ENCODE measurements at regions not wholly inside any gene's neighbourhood (a gene's known extent, or its start where the extent isn't known, plus 50 kb on each side); places are given as distances from the start of the nearest gene placed in this dataset.

DNA sequence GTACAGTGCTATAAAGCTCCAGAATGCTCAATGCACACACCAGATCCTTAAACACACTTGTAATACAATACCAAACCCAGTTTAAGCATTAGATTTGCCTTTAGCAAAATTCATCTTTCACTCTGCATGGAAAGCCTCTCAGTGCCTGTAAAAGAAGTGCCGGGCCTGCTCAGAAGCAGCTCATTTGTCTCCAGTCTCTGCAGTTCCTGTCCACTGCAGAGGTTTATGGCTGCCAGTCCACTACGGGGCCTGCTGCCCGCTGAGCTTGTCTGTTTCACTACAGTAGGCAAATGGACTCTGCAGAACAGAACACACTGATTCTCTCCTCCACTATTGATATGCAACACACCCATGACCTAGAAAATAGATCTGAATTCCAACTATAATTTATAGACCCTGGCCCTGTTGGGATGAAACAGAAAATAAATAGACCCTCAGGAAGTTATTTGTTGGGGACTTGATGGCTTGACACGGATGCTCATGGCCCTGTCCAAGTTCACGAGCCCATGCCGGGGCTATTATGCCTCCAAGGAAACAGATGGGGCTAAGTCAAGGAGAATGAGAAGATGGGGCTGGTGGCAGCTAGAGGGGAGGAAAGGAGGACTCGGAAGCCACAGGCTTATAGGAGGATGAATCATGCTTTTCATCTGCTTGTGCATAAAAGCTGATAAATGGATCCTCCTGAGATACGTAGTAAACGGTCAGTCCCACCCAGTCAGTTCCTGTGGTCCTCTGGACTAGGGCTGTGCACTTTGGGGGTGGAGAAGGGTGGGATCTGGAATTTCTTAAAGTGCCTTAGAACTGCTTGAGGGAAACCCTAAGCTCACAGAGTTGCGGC lies 416.8 kb upstream of the TENM4 start:
- WGBS (ENCODE audit: low lambda C conversion rate) = 6% methylated on average over 9 of the region's 10 CpGs
- H3K4me1 ChIP-seq (ENCODE audit: insufficient read depth, low read length) = no peaks in the 10 kb centered on the region
- TF ChIP-seq, protein P1, sequence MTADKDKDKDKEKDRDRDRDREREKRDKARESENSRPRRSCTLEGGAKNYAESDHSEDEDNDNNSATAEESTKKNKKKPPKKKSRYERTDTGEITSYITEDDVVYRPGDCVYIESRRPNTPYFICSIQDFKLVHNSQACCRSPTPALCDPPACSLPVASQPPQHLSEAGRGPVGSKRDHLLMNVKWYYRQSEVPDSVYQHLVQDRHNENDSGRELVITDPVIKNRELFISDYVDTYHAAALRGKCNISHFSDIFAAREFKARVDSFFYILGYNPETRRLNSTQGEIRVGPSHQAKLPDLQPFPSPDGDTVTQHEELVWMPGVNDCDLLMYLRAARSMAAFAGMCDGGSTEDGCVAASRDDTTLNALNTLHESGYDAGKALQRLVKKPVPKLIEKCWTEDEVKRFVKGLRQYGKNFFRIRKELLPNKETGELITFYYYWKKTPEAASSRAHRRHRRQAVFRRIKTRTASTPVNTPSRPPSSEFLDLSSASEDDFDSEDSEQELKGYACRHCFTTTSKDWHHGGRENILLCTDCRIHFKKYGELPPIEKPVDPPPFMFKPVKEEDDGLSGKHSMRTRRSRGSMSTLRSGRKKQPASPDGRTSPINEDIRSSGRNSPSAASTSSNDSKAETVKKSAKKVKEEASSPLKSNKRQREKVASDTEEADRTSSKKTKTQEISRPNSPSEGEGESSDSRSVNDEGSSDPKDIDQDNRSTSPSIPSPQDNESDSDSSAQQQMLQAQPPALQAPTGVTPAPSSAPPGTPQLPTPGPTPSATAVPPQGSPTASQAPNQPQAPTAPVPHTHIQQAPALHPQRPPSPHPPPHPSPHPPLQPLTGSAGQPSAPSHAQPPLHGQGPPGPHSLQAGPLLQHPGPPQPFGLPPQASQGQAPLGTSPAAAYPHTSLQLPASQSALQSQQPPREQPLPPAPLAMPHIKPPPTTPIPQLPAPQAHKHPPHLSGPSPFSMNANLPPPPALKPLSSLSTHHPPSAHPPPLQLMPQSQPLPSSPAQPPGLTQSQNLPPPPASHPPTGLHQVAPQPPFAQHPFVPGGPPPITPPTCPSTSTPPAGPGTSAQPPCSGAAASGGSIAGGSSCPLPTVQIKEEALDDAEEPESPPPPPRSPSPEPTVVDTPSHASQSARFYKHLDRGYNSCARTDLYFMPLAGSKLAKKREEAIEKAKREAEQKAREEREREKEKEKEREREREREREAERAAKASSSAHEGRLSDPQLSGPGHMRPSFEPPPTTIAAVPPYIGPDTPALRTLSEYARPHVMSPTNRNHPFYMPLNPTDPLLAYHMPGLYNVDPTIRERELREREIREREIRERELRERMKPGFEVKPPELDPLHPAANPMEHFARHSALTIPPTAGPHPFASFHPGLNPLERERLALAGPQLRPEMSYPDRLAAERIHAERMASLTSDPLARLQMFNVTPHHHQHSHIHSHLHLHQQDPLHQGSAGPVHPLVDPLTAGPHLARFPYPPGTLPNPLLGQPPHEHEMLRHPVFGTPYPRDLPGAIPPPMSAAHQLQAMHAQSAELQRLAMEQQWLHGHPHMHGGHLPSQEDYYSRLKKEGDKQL (CRISPR knock-in tag; IDR thresholded peaks at IDR 0.05; ENCODE audit: low read depth) = no peak
- ChIA-PET CTCF (ENCODE audit: low intra/inter-chr PET ratio, low total read pairs) (no interaction called here), POLR2A (no interaction called here)
- in situ Hi-C loops (cut with HindIII; ENCODE audit: extremely low pct_ligation_motif_present, low pct_unique_long_range_greater_than_20kb) (no loop called here), intact Hi-C loops (cut with micrococcal nuclease; ENCODE audit: unreplicated experiment) (no loop called here)
- H3K79me2 ChIP-seq (ENCODE audit: insufficient read depth, low read length) = no peaks in the 10 kb centered on the region
- no peak for DNase-seq (ENCODE audit: low spot score)
- H3K9ac ChIP-seq (ENCODE audit: insufficient read depth, low read depth, low read length) = no peak overlapping the region
- BruUV-seq (replicated peaks) = no TSS peak
- ATAC-seq = no peak
- H3K4me2 ChIP-seq (ENCODE audit: low read depth, low read length) = no peak overlapping the region
- H3K27ac ChIP-seq (ENCODE audit: extremely low read length, insufficient read depth, low read length) = no peak overlapping the region
- H3K9me3 ChIP-seq (ENCODE audit: low read length) = no peaks in the 10 kb centered on the region
- no peaks in the 10 kb centered on the region for H3K27me3 ChIP-seq (ENCODE audit: control insufficient read depth in 1 of 2, insufficient read depth in 2 of 2, low read length in 2 of 2)
- H2AFZ ChIP-seq (ENCODE audit: low read length) = no peak overlapping the region
- H4K20me1 ChIP-seq (ENCODE audit: insufficient read depth, low read length) = no peaks in the 10 kb centered on the region
- FAIRE-seq = no peak
- no peak overlapping the region for H3K4me3 ChIP-seq (replicated peaks in 1 of 3; ENCODE audit: insufficient read depth in 1 of 3, low read depth in 2 of 3, low read length in 3 of 3)
- no peaks in the 10 kb centered on the region for H3K36me3 ChIP-seq (replicated peaks in 1 of 2; ENCODE audit: control insufficient read depth in 1 of 2, insufficient read depth in 2 of 2, low read length in 2 of 2)

DNA sequence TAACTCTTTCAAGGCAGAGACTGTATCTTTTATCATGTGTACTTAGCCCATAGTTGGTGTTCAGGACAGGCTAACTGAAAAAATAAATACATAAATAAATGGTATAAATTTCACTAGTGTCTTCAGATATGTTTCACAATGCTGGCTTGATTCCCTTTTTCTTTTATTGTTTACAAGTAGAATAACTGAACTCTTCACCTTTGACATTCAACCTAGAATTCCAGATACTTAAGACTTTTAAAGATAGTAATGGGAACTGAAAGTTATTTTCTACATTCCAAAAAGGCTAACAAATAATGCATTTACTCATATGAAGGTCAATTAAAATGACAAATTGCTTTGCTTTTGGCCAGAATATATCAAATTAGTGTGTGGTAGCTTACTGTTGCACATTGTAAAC lies 411.3 kb upstream of the TENM4 start:
- H3K79me2 ChIP-seq (ENCODE audit: insufficient read depth, low read length) = no peaks in the 10 kb centered on the region
- no peak overlapping the region for H2AFZ ChIP-seq (ENCODE audit: low read length)
- POLR2A ChIA-PET = no interaction called here
- FAIRE-seq (no peak), ATAC-seq (no peak), DNase-seq (ENCODE audit: low spot score) (no peak)
- no peaks in the 10 kb centered on the region for H3K9me3 ChIP-seq (ENCODE audit: low read length)
- no peak overlapping the region for H3K4me2 ChIP-seq (ENCODE audit: low read depth, low read length)
- intact Hi-C loops (cut with micrococcal nuclease; ENCODE audit: unreplicated experiment) (no loop called here), in situ Hi-C loops (cut with HindIII; ENCODE audit: extremely low pct_ligation_motif_present, low pct_unique_long_range_greater_than_20kb) (no loop called here)
- no peak overlapping the region for H3K4me3 ChIP-seq (replicated peaks in 1 of 3; ENCODE audit: insufficient read depth in 1 of 3, low read depth in 2 of 3, low read length in 3 of 3)
- no peaks in the 10 kb centered on the region for H4K20me1 ChIP-seq (ENCODE audit: insufficient read depth, low read length)
- H3K9ac ChIP-seq (ENCODE audit: insufficient read depth, low read depth, low read length) = no peak overlapping the region
- no peaks in the 10 kb centered on the region for H3K27me3 ChIP-seq (ENCODE audit: control insufficient read depth in 1 of 2, insufficient read depth in 2 of 2, low read length in 2 of 2)
- no peaks in the 10 kb centered on the region for H3K4me1 ChIP-seq (ENCODE audit: insufficient read depth, low read length)
- CTCF ChIA-PET (ENCODE audit: low intra/inter-chr PET ratio, low total read pairs) = no interaction called here
- no peak overlapping the region for H3K27ac ChIP-seq (ENCODE audit: extremely low read length, insufficient read depth, low read length)
- H3K36me3 ChIP-seq (replicated peaks in 1 of 2; ENCODE audit: control insufficient read depth in 1 of 2, insufficient read depth in 2 of 2, low read length in 2 of 2) = no peaks in the 10 kb centered on the region
- BruUV-seq (replicated peaks) = no TSS peak
- TF ChIP-seq NR1H2 (CRISPR knock-in tag; IDR thresholded peaks at IDR 0.05; ENCODE audit: borderline replicate concordance, low read depth) (no peak), CCAR2 (optimal IDR thresholded peaks at IDR 0.05; ENCODE audit: low read depth, low read length) (no peak), PHB2 (IDR thresholded peaks at IDR 0.05; ENCODE audit: partially characterized antibody) (no peak), ARHGAP35 (CRISPR knock-in tag; IDR thresholded peaks at IDR 0.05; ENCODE audit: borderline replicate concordance) (no peak), ZNF143 (CRISPR knock-in tag; IDR thresholded peaks at IDR 0.05) (no peak), TRIM24 (CRISPR knock-in tag; IDR thresholded peaks at IDR 0.05) (no peak), SAFB2 (CRISPR knock-in tag; IDR thresholded peaks at IDR 0.05; ENCODE audit: borderline replicate concordance, low read depth) (no peak), ZFYVE20 (CRISPR knock-in tag; IDR thresholded peaks at IDR 0.05; ENCODE audit: borderline replicate concordance, low read depth) (no peak)
- TF ChIP-seq, protein P2, sequence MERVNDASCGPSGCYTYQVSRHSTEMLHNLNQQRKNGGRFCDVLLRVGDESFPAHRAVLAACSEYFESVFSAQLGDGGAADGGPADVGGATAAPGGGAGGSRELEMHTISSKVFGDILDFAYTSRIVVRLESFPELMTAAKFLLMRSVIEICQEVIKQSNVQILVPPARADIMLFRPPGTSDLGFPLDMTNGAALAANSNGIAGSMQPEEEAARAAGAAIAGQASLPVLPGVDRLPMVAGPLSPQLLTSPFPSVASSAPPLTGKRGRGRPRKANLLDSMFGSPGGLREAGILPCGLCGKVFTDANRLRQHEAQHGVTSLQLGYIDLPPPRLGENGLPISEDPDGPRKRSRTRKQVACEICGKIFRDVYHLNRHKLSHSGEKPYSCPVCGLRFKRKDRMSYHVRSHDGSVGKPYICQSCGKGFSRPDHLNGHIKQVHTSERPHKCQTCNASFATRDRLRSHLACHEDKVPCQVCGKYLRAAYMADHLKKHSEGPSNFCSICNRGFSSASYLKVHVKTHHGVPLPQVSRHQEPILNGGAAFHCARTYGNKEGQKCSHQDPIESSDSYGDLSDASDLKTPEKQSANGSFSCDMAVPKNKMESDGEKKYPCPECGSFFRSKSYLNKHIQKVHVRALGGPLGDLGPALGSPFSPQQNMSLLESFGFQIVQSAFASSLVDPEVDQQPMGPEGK (CRISPR knock-in tag; IDR thresholded peaks at IDR 0.05) = no peak
- TF ChIP-seq, protein P3, sequence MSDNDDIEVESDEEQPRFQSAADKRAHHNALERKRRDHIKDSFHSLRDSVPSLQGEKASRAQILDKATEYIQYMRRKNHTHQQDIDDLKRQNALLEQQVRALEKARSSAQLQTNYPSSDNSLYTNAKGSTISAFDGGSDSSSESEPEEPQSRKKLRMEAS (IDR thresholded peaks at IDR 0.05) = no peak
